ENCODE measurements at regions not wholly inside any gene's neighbourhood (a gene's known extent, or its start where the extent isn't known, plus 50 kb on each side); places are given as distances from the start of the nearest gene placed in this dataset.
"Not testable (repeated sequence)": the region's sequence is repeated elsewhere in the genome, so short reads cannot be mapped to it uniquely, and the experiment has no call there.

GRCh38 chr19:29880498-29881081 is 61.4 kb upstream of the URI1 start:
- H3K4me1 ChIP-seq (ENCODE audit: low read depth) = peaks cover 2% of the 10 kb centered on the region
- no peak overlapping the region for H3K4me3 ChIP-seq
- TF ChIP-seq CTCF (IDR thresholded peaks at IDR 0.05; ENCODE audit: low read depth, low read length) = no peak
- no peak for DNase-seq (ENCODE audit: low read depth in 1 of 2, low spot score in 1 of 2)
- no peaks in the 10 kb centered on the region for H3K27me3 ChIP-seq
- H3K9me3 ChIP-seq (ENCODE audit: low read depth) = no peaks in the 10 kb centered on the region
- no peaks in the 10 kb centered on the region for H3K36me3 ChIP-seq
- H3K27ac ChIP-seq = no peak overlapping the region

GRCh38 chr19:29881386-29881785 is 60.7 kb upstream of the URI1 start:
- Histone ChIP-seq H3K4me3 (no peak overlapping the region), H3K4me1 (ENCODE audit: low read depth) (no peaks in the 10 kb centered on the region), H3K27ac (no peak overlapping the region), H3K27me3 (no peaks in the 10 kb centered on the region), H3K9me3 (ENCODE audit: low read depth) (no peaks in the 10 kb centered on the region), H3K36me3 (no peaks in the 10 kb centered on the region)
- no peak for TF ChIP-seq CTCF (IDR thresholded peaks at IDR 0.05; ENCODE audit: low read depth, low read length)
- DNase-seq (ENCODE audit: low read depth in 1 of 2, low spot score in 1 of 2) = no peak

GRCh38 chr19:29882719-29883105 is 59.3 kb upstream of the URI1 start:
- TF ChIP-seq CTCF (IDR thresholded peaks at IDR 0.05; ENCODE audit: low read depth, low read length) = no peak
- DNase-seq (ENCODE audit: low read depth in 1 of 2, low spot score in 1 of 2) = no peak

GRCh38 chr19:29884044-29884443 is 58.0 kb upstream of the URI1 start:
- Histone ChIP-seq H3K4me3 (no peak overlapping the region), H3K36me3 (no peaks in the 10 kb centered on the region), H3K27ac (no peak overlapping the region), H3K27me3 (no peaks in the 10 kb centered on the region), H3K4me1 (ENCODE audit: low read depth) (no peaks in the 10 kb centered on the region), H3K9me3 (ENCODE audit: low read depth) (no peaks in the 10 kb centered on the region)
- no peak for DNase-seq (ENCODE audit: low read depth in 1 of 2, low spot score in 1 of 2)
- TF ChIP-seq CTCF (IDR thresholded peaks at IDR 0.05; ENCODE audit: low read depth, low read length) = no peak

More at GRCh38 chr19:29882719-29883105, 59.3 kb upstream of the URI1 start:
- H3K9me3 ChIP-seq (ENCODE audit: low read depth) = no peaks in the 10 kb centered on the region
- no peaks in the 10 kb centered on the region for H3K4me1 ChIP-seq (ENCODE audit: low read depth)
- H3K27me3 ChIP-seq = no peaks in the 10 kb centered on the region
- no peak overlapping the region for H3K27ac ChIP-seq
- H3K36me3 ChIP-seq = no peaks in the 10 kb centered on the region
- H3K4me3 ChIP-seq = no peak overlapping the region

- no peak overlapping the region for H3K4me3 ChIP-seq
- no peak for DNase-seq (ENCODE audit: low read depth in 1 of 2, low spot score in 1 of 2)
Measured at GRCh38 chr19:29884466-29884865, 57.6 kb upstream of the URI1 start.

GRCh38 chr19:29886106-29886505 is 55.9 kb upstream of the URI1 start:
- not testable (repeated sequence) for H3K9me3 ChIP-seq (ENCODE audit: low read depth); H3K27me3 ChIP-seq; H3K27ac ChIP-seq; DNase-seq (ENCODE audit: low read depth in 1 of 2, low spot score in 1 of 2); H3K4me1 ChIP-seq (ENCODE audit: low read depth); H3K4me3 ChIP-seq; H3K36me3 ChIP-seq

More at GRCh38 chr19:29884466-29884865, 57.6 kb upstream of the URI1 start:
- TF ChIP-seq CTCF (IDR thresholded peaks at IDR 0.05; ENCODE audit: low read depth, low read length) = no peak
- no peaks in the 10 kb centered on the region for H3K4me1 ChIP-seq (ENCODE audit: low read depth)
- H3K9me3 ChIP-seq (ENCODE audit: low read depth) = no peaks in the 10 kb centered on the region
- no peak overlapping the region for H3K27ac ChIP-seq
- no peaks in the 10 kb centered on the region for H3K27me3 ChIP-seq
- H3K36me3 ChIP-seq = no peaks in the 10 kb centered on the region

Data from cardiac muscle cell (in vitro differentiated cells and primary cell).